HUES6 (cell line): ENCODE measurements at regions not wholly inside any gene's neighbourhood (a gene's known extent, or its start where the extent isn't known, plus 50 kb on each side); places are given as distances from the start of the nearest gene placed in this dataset.

ENCODE experiments used
- H3K27ac ChIP-seq: 2 replicates; pipeline ENCODE4 v1.7.0; 2013; ENCODE audit warnings: low read depth, mild to moderate bottlenecking, low read length, inconsistent platforms
- H3K27me3 ChIP-seq: 2 replicates; pipeline ENCODE4 v1.6.1; 2013; ENCODE audit warnings: low read length; ENCODE audit not compliant: control insufficient read depth, insufficient read depth
- H3K36me3 ChIP-seq: 2 replicates; pipeline ENCODE4 v1.6.1; 2013; ENCODE audit warnings: low read length; ENCODE audit not compliant: control insufficient read depth, insufficient read depth
- H3K4me1 ChIP-seq: 2 replicates; pipeline ENCODE4 v1.6.1; 2013; ENCODE audit warnings: low read length; ENCODE audit not compliant: control insufficient read depth, insufficient read depth
- H3K4me3 ChIP-seq: 2 replicates; pipeline ENCODE4 v1.5.1; 2013; ENCODE audit warnings: low read depth, low read length
- H3K9ac ChIP-seq: one replicate; pipeline ENCODE4 v1.6.1; 2013; ENCODE audit warnings: mild to moderate bottlenecking, low read length
- H3K9me3 ChIP-seq: 2 replicates; pipeline ENCODE4 v1.6.1; 2013; ENCODE audit warnings: low read depth, low read length; ENCODE audit not compliant: control insufficient read depth, insufficient read depth

- Histone ChIP-seq H3K27me3 (peaks cover 70% of the 10 kb centered on the region), H3K4me1 (peaks cover 8% of the 10 kb centered on the region), H3K36me3 (no peaks in the 10 kb centered on the region), H3K27ac (no peak overlapping the region), H3K9ac (no peak overlapping the region), H3K4me3 (no peak overlapping the region), H3K9me3 (no peaks in the 10 kb centered on the region)
These were observed 82.2 kb upstream of the FOXP4 start for GRCh38 chr6:41464019-41464418.

DNA sequence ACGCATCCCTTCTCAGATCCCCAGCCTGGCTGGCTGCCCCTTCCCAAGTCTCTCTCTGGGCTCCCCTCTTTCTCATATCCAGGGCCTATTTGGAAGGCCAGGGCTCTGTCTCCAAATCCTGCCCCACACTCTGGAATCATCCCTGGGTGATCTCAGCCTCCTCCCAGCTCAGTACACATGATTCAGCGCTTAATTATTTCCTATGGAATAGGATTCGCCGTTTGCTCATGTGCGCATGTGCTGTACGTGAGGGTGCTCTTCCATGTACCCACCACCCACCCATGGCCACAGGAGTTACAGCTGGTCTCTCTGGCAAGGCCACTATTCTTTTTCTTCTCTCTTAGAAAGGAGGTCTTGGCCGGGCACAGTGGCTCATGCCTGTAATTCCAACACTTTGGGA lies 81.7 kb upstream of the FOXP4 start:
- no peaks in the 10 kb centered on the region for H3K9me3 ChIP-seq
- H3K27ac ChIP-seq, result no peak overlapping the region
- H3K27me3 ChIP-seq, result peaks cover 74% of the 10 kb centered on the region
- no peak overlapping the region for H3K9ac ChIP-seq
- H3K4me3 ChIP-seq, result no peak overlapping the region
- no peaks in the 10 kb centered on the region for H3K36me3 ChIP-seq
- peaks cover 8% of the 10 kb centered on the region for H3K4me1 ChIP-seq

DNA sequence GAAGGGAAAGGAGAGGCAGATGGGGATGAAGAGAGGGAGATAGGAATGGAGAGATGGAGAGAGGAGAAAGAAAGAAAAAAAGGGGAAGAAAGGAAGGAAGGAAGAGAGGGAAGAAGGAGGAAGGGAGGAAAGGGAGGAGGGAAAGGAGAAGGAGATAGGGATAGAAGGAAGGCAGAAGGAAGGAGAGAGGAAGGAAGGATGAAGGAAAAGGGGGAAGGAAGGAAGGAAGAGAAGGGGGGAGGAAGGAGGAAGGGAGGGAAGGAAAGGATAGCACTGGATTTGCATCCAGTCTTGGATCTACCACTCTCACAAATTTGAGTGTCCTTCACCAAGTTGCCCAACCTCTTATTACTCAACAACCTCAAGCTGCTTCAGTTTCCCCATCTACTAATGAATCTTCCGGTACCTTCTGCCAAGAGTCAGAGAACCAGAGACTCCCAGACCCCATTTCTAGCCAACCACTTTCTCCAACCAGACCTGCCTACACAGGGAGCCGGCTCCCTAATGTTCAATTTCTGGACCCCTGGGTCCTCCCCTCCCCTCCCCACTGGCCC lies 79.7 kb upstream of the FOXP4 start:
- no peak overlapping the region for H3K9ac ChIP-seq
- no peak overlapping the region for H3K27ac ChIP-seq
- no peaks in the 10 kb centered on the region for H3K9me3 ChIP-seq
- no peaks in the 10 kb centered on the region for H3K36me3 ChIP-seq
- no peak overlapping the region for H3K4me3 ChIP-seq
- H3K27me3 ChIP-seq, result peaks cover 86% of the 10 kb centered on the region
- peaks cover 24% of the 10 kb centered on the region for H3K4me1 ChIP-seq

- Histone ChIP-seq H3K36me3 (no peaks in the 10 kb centered on the region), H3K27ac (no peak overlapping the region), H3K4me1 (peaks cover 28% of the 10 kb centered on the region), H3K9me3 (no peaks in the 10 kb centered on the region), H3K27me3 (peaks cover 86% of the 10 kb centered on the region), H3K4me3 (no peak overlapping the region), H3K9ac (no peak overlapping the region)
These were observed 79.1 kb upstream of the FOXP4 start for GRCh38 chr6:41467061-41467460.

- Histone ChIP-seq H3K4me1 (peaks cover 32% of the 10 kb centered on the region), H3K27ac (no peak overlapping the region), H3K36me3 (no peaks in the 10 kb centered on the region), H3K9ac (no peak overlapping the region), H3K27me3 (peaks cover 86% of the 10 kb centered on the region), H3K9me3 (no peaks in the 10 kb centered on the region), H3K4me3 (no peak overlapping the region)
These were observed 78.4 kb upstream of the FOXP4 start for GRCh38 chr6:41467627-41468404.

- H3K36me3 ChIP-seq, result no peaks in the 10 kb centered on the region
- peaks cover 83% of the 10 kb centered on the region for H3K27me3 ChIP-seq
- H3K4me1 ChIP-seq, result peaks cover 34% of the 10 kb centered on the region
- H3K27ac ChIP-seq, result no peak overlapping the region
- H3K9me3 ChIP-seq, result no peaks in the 10 kb centered on the region
- peak overlapping the region; percentile 46 for H3K9ac ChIP-seq
- H3K4me3 ChIP-seq, result peak overlapping the region; percentile 57
These were observed 76.8 kb upstream of the FOXP4 start for GRCh38 chr6:41469156-41470028.

- H3K4me3 ChIP-seq, result peak overlapping the region; percentile 57
- no peak overlapping the region for H3K27ac ChIP-seq
- no peaks in the 10 kb centered on the region for H3K9me3 ChIP-seq
- H3K4me1 ChIP-seq, result peaks cover 34% of the 10 kb centered on the region
- H3K36me3 ChIP-seq, result no peaks in the 10 kb centered on the region
- H3K9ac ChIP-seq, result peak overlapping the region; percentile 46
- peaks cover 86% of the 10 kb centered on the region for H3K27me3 ChIP-seq
These were observed 76.2 kb upstream of the FOXP4 start for GRCh38 chr6:41470029-41470330.

DNA sequence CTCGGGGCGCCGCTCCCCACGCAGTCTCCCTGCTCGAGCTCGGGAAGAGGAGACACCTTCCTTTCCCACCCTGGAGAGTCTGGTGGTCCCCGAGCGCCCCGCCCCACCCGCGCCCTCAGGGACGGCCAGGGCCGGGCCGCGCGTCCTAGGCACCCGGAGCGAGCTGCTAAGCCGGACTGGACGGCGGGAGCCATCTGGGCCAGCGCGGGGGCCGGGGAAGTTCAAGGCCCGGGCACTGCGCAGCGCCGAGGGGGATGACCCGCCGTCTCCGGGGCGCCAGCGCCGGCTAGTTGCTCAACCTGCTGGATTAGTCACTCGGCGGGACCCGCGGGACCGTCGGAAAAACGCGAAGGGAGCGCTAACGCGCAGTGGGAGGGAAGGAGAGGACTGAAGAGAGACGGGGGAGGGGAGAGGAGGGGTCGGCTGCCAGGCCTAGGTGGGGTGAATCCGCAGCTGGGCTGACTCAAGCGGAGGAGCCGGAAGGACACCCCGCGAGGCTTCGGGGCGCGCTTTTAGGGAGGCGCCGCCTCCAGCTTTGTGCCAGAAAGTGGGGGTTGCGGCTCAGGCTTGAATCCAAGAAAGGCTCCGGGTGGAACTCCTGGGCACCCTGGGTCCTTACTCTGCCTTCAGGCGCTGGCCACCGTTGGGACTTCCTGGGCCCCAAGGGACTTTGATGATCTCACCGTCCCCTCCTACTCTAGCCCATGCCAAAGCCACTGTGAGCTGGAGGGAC lies 75.7 kb upstream of the FOXP4 start:
- peak overlapping the region; percentile 57 for H3K4me3 ChIP-seq

GRCh38 chr6:41471064-41471895 lies 74.9 kb upstream of the FOXP4 start:
- no peaks in the 10 kb centered on the region for H3K36me3 ChIP-seq
- peaks cover 34% of the 10 kb centered on the region for H3K4me1 ChIP-seq
- H3K4me3 ChIP-seq, result peak overlapping the region; percentile 57
- no peak overlapping the region for H3K27ac ChIP-seq
- no peak overlapping the region for H3K9ac ChIP-seq
- H3K9me3 ChIP-seq, result no peaks in the 10 kb centered on the region
- H3K27me3 ChIP-seq, result peaks cover 89% of the 10 kb centered on the region

More for the DNA sequence above, 75.7 kb upstream of the FOXP4 start:
- Histone ChIP-seq H3K36me3 (no peaks in the 10 kb centered on the region), H3K9me3 (no peaks in the 10 kb centered on the region), H3K9ac (peak overlapping the region; percentile 46), H3K4me1 (peaks cover 34% of the 10 kb centered on the region), H3K27me3 (peaks cover 86% of the 10 kb centered on the region), H3K27ac (no peak overlapping the region)

DNA sequence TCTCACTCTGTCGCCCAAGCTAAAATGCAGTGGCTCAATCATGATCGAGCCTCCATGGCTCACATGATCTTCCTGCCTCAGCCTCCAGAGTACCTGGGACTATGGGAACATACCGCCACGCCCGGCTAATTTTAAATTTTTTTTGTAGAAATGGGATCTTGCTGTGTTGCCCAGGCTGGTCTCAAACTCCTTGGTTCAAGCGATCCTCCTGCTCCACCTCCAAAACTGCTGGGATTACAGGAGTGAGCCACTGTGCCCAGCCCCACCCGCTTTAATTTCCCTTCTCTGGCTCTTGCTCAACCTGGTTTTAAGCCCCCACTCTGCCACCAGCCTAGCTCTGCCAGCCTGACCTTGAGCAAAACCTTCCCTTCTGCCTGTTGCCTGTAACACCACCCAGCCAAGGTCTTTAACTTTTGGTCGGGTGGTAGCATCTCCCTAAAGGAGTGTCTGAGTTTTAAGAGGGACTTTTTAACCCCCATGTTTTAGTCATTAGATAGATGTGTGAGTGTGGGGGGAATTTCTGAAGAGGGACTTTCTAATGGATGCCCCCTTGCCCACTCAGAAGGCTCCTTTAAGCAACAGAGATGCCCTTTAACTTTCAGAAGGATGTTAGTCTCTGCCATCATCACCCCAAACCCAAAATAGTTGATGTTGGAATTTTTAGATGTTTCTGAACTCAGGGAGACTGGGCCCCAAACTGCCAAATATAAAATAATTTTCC lies 71.8 kb upstream of the FOXP4 start:
- no peak overlapping the region for H3K4me3 ChIP-seq
- peaks cover 80% of the 10 kb centered on the region for H3K27me3 ChIP-seq
- peaks cover 34% of the 10 kb centered on the region for H3K4me1 ChIP-seq
- H3K27ac ChIP-seq, result no peak overlapping the region
- no peak overlapping the region for H3K9ac ChIP-seq
- H3K36me3 ChIP-seq, result no peaks in the 10 kb centered on the region
- H3K9me3 ChIP-seq, result no peaks in the 10 kb centered on the region
